H9 (cell line): ENCODE measurements at regions not wholly inside any gene's neighbourhood (a gene's known extent, or its start where the extent isn't known, plus 50 kb on each side); places are given as distances from the start of the nearest gene placed in this dataset.

Experiments used
- DNase-seq: peaks from one replicate; pipeline ENCODE4 v3.0.0-alpha.2; 2017
- H2AFZ ChIP-seq: one replicate; pipeline ENCODE4 v1.6.1; 2013; ENCODE audit warnings: mild to moderate bottlenecking, low read length, control low read depth, moderate library complexity
- H2AK5ac ChIP-seq: 2 replicates; pipeline ENCODE4 v1.6.1; 2013; ENCODE audit warnings: low read length, control low read depth, mixed read lengths; ENCODE audit not compliant: insufficient read length
- H2BK120ac ChIP-seq: one replicate; pipeline ENCODE4 v1.6.1; 2013; ENCODE audit warnings: low read depth, mild to moderate bottlenecking, low read length, control low read depth, inconsistent platforms; ENCODE audit not compliant: poor library complexity, severe bottlenecking
- H2BK12ac ChIP-seq: 2 replicates; pipeline ENCODE4 v1.6.1; 2013; ENCODE audit warnings: low read length, control low read depth, mixed read lengths, low read depth; ENCODE audit not compliant: insufficient read length
- H2BK15ac ChIP-seq: 2 replicates; pipeline ENCODE4 v1.6.1; 2013; ENCODE audit warnings: low read depth, low read length, control low read depth
- H2BK20ac ChIP-seq: one replicate; pipeline ENCODE4 v1.6.1; 2013; ENCODE audit warnings: low read depth, mild to moderate bottlenecking, low read length, control low read depth, inconsistent platforms; ENCODE audit not compliant: poor library complexity, severe bottlenecking
- H2BK5ac ChIP-seq: 2 replicates; pipeline ENCODE4 v1.6.1; 2013; ENCODE audit warnings: low read length, control low read depth, mixed read lengths; ENCODE audit not compliant: insufficient read length
- H3K14ac ChIP-seq: 2 replicates; pipeline ENCODE4 v1.6.1; 2013; ENCODE audit warnings: low read length, control low read depth; ENCODE audit not compliant: insufficient read depth
- H3K18ac ChIP-seq: 2 replicates; pipeline ENCODE4 v1.6.1; 2013; ENCODE audit warnings: low read depth, mild to moderate bottlenecking, mixed read lengths, low read length, control low read depth; ENCODE audit not compliant: insufficient read length
- H3K23ac ChIP-seq: 2 replicates; pipeline ENCODE4 v1.6.1; 2013; ENCODE audit warnings: low read length, control low read depth, mixed read lengths, low read depth; ENCODE audit not compliant: insufficient read length
- H3K23me2 ChIP-seq: 2 replicates; pipeline ENCODE4 v1.6.1; 2013; ENCODE audit warnings: low read depth, mild to moderate bottlenecking, mixed read lengths, low read length, control low read depth; ENCODE audit not compliant: insufficient read length, poor library complexity, severe bottlenecking
- H3K27ac ChIP-seq: 2 replicates; pipeline ENCODE4 v1.5.1; 2013; ENCODE audit warnings: low read length, control low read depth, mixed read lengths, low read depth; ENCODE audit not compliant: insufficient read length
- H3K27me3 ChIP-seq: 2 replicates; pipeline ENCODE4 v1.6.1; 2013; ENCODE audit warnings: low read length, control low read depth, inconsistent platforms; ENCODE audit not compliant: insufficient read depth
- H3K4ac ChIP-seq: 2 replicates; pipeline ENCODE4 v1.6.1; 2013; ENCODE audit warnings: low read depth, mild to moderate bottlenecking, control low read depth, inconsistent platforms, low read length, moderate library complexity
- H3K4me1 ChIP-seq: 2 replicates; pipeline ENCODE4 v1.6.1; 2013; ENCODE audit warnings: low read length, control low read depth, inconsistent platforms; ENCODE audit not compliant: insufficient read depth
- H3K4me2 ChIP-seq: 2 replicates; pipeline ENCODE4 v1.6.1; 2013; ENCODE audit warnings: low read length, control low read depth, mixed read lengths; ENCODE audit not compliant: insufficient read length, insufficient read depth
- H3K56ac ChIP-seq: 2 replicates; pipeline ENCODE4 v1.6.1; 2013; ENCODE audit warnings: low read depth, mild to moderate bottlenecking, mixed read lengths, low read length, control low read depth; ENCODE audit not compliant: insufficient read length
- H3K79me1 ChIP-seq: 2 replicates; pipeline ENCODE4 v1.6.1; 2013; ENCODE audit warnings: low read depth, mild to moderate bottlenecking, moderate library complexity, low read length, control low read depth, inconsistent platforms; ENCODE audit not compliant: insufficient read depth, poor library complexity, severe bottlenecking
- H3K79me2 ChIP-seq: 2 replicates; pipeline ENCODE4 v1.6.1; 2013; ENCODE audit warnings: low read length, control low read depth, inconsistent platforms; ENCODE audit not compliant: insufficient read depth
- H3K9ac ChIP-seq: 2 replicates; pipeline ENCODE4 v1.6.1; 2013; ENCODE audit warnings: low read length, control low read depth, mixed read lengths; ENCODE audit not compliant: insufficient read length; ENCODE audit errors: extremely low read depth
- H3K9me3 ChIP-seq: one replicate; pipeline ENCODE4 v1.6.1; 2013; ENCODE audit warnings: low read depth, low read length, inconsistent platforms; ENCODE audit not compliant: control insufficient read depth
- H3T11ph ChIP-seq: one replicate; pipeline ENCODE4 v1.6.1; 2013; ENCODE audit warnings: mild to moderate bottlenecking, low read length, control low read depth, inconsistent platforms
- H4K20me1 ChIP-seq: one replicate; pipeline ENCODE4 v1.6.1; 2013; ENCODE audit not compliant: control insufficient read depth, insufficient read length, insufficient read depth
- H4K5ac ChIP-seq: 2 replicates; pipeline ENCODE4 v1.6.1; 2013; ENCODE audit warnings: low read depth, mild to moderate bottlenecking, mixed read lengths, low read length, control low read depth; ENCODE audit not compliant: insufficient read length
- H4K8ac ChIP-seq: replicated peaks from 2 replicates; pipeline ENCODE4 v1.6.1; 2013; ENCODE audit warnings: low read length, control low read depth, mixed read lengths, low read depth; ENCODE audit not compliant: insufficient read length
- H4K91ac ChIP-seq: 2 replicates; pipeline ENCODE4 v1.6.1; 2013; ENCODE audit warnings: low read depth, mild to moderate bottlenecking, moderate library complexity, mixed read lengths, low read length, control low read depth; ENCODE audit not compliant: insufficient read length
- H3K27ac Mint-ChIP-seq, 3 experiments: 2 replicates in 2 of 3; 3 replicates in 1 of 3; pipeline ENCODE4 v1.8.0; 2020 to 2021; ENCODE audit warnings: mixed read lengths in 3 of 3, mild to moderate bottlenecking in 1 of 3, moderate library complexity in 1 of 3
- H3K27me3 Mint-ChIP-seq: 2 replicates; pipeline ENCODE4 v1.8.0; 2021; ENCODE audit warnings: low read depth, mild to moderate bottlenecking, moderate library complexity, mixed read lengths
- H3K36me3 Mint-ChIP-seq, 3 experiments: 2 replicates in 2 of 3; 3 replicates in 1 of 3; pipeline ENCODE4 v1.8.0; 2020 to 2021; ENCODE audit warnings: low read depth in 3 of 3, mixed read lengths in 3 of 3; ENCODE audit not compliant: insufficient read depth in 1 of 3
- H3K4me1 Mint-ChIP-seq, 2 experiments: 2 replicates each; pipeline ENCODE4 v1.8.0; 2020; ENCODE audit warnings: mixed read lengths in 2 of 2
- H3K4me3 Mint-ChIP-seq, 2 experiments: 2 replicates in 1 of 2; 3 replicates in 1 of 2; pipeline ENCODE4 v1.8.0; 2020 to 2021; ENCODE audit warnings: mild to moderate bottlenecking in 2 of 2, mixed read lengths in 2 of 2, moderate library complexity in 1 of 2
- H3K9me3 Mint-ChIP-seq, 2 experiments: 2 replicates in 1 of 2; 3 replicates in 1 of 2; pipeline ENCODE4 v1.8.0; 2020; ENCODE audit warnings: mild to moderate bottlenecking in 2 of 2, mixed read lengths in 2 of 2, moderate library complexity in 1 of 2
- CTCF ChIP-seq: fragments of 200-600 bp; sonication (generic); conservative IDR thresholded peaks from 3 replicates; pipeline ENCODE4 v1.8.0; 2021; ENCODE audit warnings: antibody characterized with exemption, mild to moderate bottlenecking
- WGBS: extraction: QIAGEN DNeasy Blood & Tissue Kit; methylation state at CpG from one replicate; pipeline ENCODE4 v1.1.7; 2013; ENCODE audit warnings: missing lambda C conversion rate, low lambda C conversion rate, mixed read lengths; ENCODE audit not compliant: insufficient read length; ENCODE audit errors: extremely low coverage; 5-methylcytosine and 5-hydroxymethylcytosine counted together

- Histone ChIP-seq H2BK5ac (no peak overlapping the region), H3K9ac (no peak overlapping the region), H4K8ac (no peak overlapping the region), H3K79me2 (no peaks in the 10 kb centered on the region), H3K18ac (no peak overlapping the region), H3K14ac (no peak overlapping the region), H3K27ac (no peak overlapping the region), H3K9me3 (no peaks in the 10 kb centered on the region), H3T11ph (no peak overlapping the region), H2AFZ (no peak overlapping the region), H2BK12ac (no peak overlapping the region), H4K91ac (no peak overlapping the region), H4K5ac (no peak overlapping the region), H2AK5ac (no peak overlapping the region), H2BK120ac (no peak overlapping the region), H4K20me1 (no peaks in the 10 kb centered on the region), H3K4me1 (peaks cover under 1% of the 10 kb centered on the region; the same call in 1 of the 2 replicates), H3K27me3 (no peaks in the 10 kb centered on the region), H2BK20ac (no peak overlapping the region), H3K79me1 (no peaks in the 10 kb centered on the region), H2BK15ac (no peak overlapping the region), H3K4ac (no peak overlapping the region), H3K4me2 (no peak overlapping the region), H3K56ac (no peak overlapping the region), H3K23me2 (no peaks in the 10 kb centered on the region), H3K23ac (no peak overlapping the region)
- TF ChIP-seq CTCF = no peak
- no CpG with 5 or more reads among the region's 12 CpGs for WGBS
- H3K9me3 Mint-ChIP-seq = no peaks in the 10 kb centered on the region
- no peak overlapping the region; a peak in 1 of 7 replicates for H3K27ac Mint-ChIP-seq
- H3K36me3 Mint-ChIP-seq = no peaks in the 10 kb centered on the region; a peak in 1 of 7 replicates
- H3K4me3 Mint-ChIP-seq = no peak overlapping the region
- no peak for DNase-seq
- H3K27me3 Mint-ChIP-seq = peaks cover 51% of the 10 kb centered on the region
- peaks cover 13 to 15% of the 10 kb centered on the region in 2 experiments for H3K4me1 Mint-ChIP-seq
Observed at GRCh38 chr16:82544378-82545160, 82.2 kb upstream of the CDH13 start.
